Natural killer cell (primary cell): ENCODE measurements at regions not wholly inside any gene's neighbourhood (a gene's known extent, or its start where the extent isn't known, plus 50 kb on each side); places are given as distances from the start of the nearest gene placed in this dataset.

Source experiments
- ATAC-seq, 3 donors: fragments of 150-1000 bp in 2 of 3; fragments of 200-7000 bp in 1 of 3; cut with Tn5 transposase; 1 replicate in 1 of 3; 2 replicates in 2 of 3; pipeline ENCODE4 v1.10.0; 2021; ENCODE audit warnings: mild to moderate bottlenecking in 2 of 3, moderate library complexity in 2 of 3
- DNase-seq, 2 donors: peaks; one replicate each; pipeline versions ENCODE4 v3.0.0 to v3.0.0-alpha.2; 2013 to 2021; ENCODE audit warnings: mixed read lengths in 1 of 2
- H3K27ac ChIP-seq: one replicate; pipeline ENCODE4 v1.5.1; 2013; ENCODE audit warnings: mild to moderate bottlenecking, low read length
- H3K27me3 ChIP-seq: one replicate; pipeline ENCODE4 v1.6.1; 2013; ENCODE audit warnings: low read length; ENCODE audit not compliant: control insufficient read depth, insufficient read depth
- H3K36me3 ChIP-seq: one replicate; pipeline ENCODE4 v1.6.1; 2013; ENCODE audit warnings: low read length; ENCODE audit not compliant: control insufficient read depth, insufficient read depth
- H3K4me1 ChIP-seq: one replicate; pipeline ENCODE4 v1.6.1; 2013; ENCODE audit warnings: low read length; ENCODE audit not compliant: control insufficient read depth, insufficient read depth
- H3K4me3 ChIP-seq: one replicate; pipeline ENCODE4 v1.5.1; 2013; ENCODE audit warnings: low read length
- H3K9me3 ChIP-seq: one replicate; pipeline ENCODE4 v1.6.1; 2013; ENCODE audit warnings: low read length; ENCODE audit not compliant: control insufficient read depth, insufficient read depth
- H3K27ac Mint-ChIP-seq, 2 donors: one replicate each; pipeline ENCODE4 v1.8.0; 2022; ENCODE audit warnings: mild to moderate bottlenecking in 2 of 2, mixed read lengths in 2 of 2, moderate library complexity in 1 of 2
- H3K27me3 Mint-ChIP-seq, 2 donors: one replicate each; pipeline ENCODE4 v1.8.0; 2022; ENCODE audit warnings: low read depth in 2 of 2, mixed read lengths in 2 of 2
- H3K36me3 Mint-ChIP-seq: one replicate; pipeline ENCODE4 v1.8.0; 2022; ENCODE audit warnings: mixed read lengths
- H3K4me1 Mint-ChIP-seq, 2 donors: one replicate each; pipeline ENCODE4 v1.8.0; 2022; ENCODE audit warnings: mixed read lengths in 2 of 2
- H3K4me3 Mint-ChIP-seq: one replicate; pipeline ENCODE4 v1.8.0; 2022; ENCODE audit warnings: mild to moderate bottlenecking, moderate library complexity, mixed read lengths
- H3K9me3 Mint-ChIP-seq, 2 donors: one replicate each; pipeline ENCODE4 v1.8.0; 2022; ENCODE audit warnings: mixed read lengths in 2 of 2
- WGBS: methylation state at CpG from one replicate; pipeline ENCODE4 v1.1.7; 2013; ENCODE audit warnings: missing lambda C conversion rate; ENCODE audit not compliant: insufficient coverage; 5-methylcytosine and 5-hydroxymethylcytosine counted together
- intact Hi-C: fragments of 100-400 bp; cut with micrococcal nuclease; formaldehyde crosslinking; loops from one replicate; pipeline ENCODE4 v1.14.2; 2022
- TF ChIP-seq, protein P1 (sequence below): fragments of 200-600 bp; IDR thresholded peaks from one replicate; pipeline ENCODE4 v1.8.0; 2022; ENCODE audit warnings: antibody characterized with exemption

DNA sequence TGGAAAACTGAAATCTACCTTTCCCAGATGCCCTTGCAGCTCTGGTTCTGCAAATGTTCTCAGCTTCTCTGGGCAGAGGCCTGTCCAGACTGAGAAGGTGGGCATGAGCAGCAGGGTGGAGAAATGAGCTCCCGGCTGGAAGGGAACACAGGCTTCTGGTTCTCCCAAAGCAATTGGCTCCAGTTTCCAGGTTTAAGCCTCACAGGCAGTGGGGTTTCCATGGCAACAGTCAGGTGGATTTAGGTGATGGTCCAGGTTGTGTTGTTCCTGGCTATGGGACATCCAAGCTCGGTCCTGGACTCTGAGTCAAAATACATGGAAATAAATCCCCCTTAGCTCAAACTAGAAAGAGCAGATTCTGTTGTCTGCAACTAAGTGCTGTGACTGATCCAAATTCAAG lies 94.6 kb upstream of the IQSEC1 start:
- peaks cover 0 to 2% of the 10 kb centered on the region in 2 donors for H3K27me3 Mint-ChIP-seq
- DNase-seq (no peak), ATAC-seq (no peak)
- H3K4me3 Mint-ChIP-seq, result no peak overlapping the region
- intact Hi-C loops, result no loop called here
- Histone ChIP-seq H3K9me3 (no peaks in the 10 kb centered on the region), H3K27me3 (no peaks in the 10 kb centered on the region), H3K4me1 (no peaks in the 10 kb centered on the region), H3K36me3 (no peaks in the 10 kb centered on the region), H3K4me3 (no peak overlapping the region), H3K27ac (no peak overlapping the region)
- no peaks in the 10 kb centered on the region for H3K36me3 Mint-ChIP-seq
- no peaks in the 10 kb centered on the region for H3K4me1 Mint-ChIP-seq
- H3K27ac Mint-ChIP-seq, result no peak overlapping the region
- 86% methylated on average over 2 of the region's 2 CpGs for WGBS
- TF ChIP-seq, protein P1, sequence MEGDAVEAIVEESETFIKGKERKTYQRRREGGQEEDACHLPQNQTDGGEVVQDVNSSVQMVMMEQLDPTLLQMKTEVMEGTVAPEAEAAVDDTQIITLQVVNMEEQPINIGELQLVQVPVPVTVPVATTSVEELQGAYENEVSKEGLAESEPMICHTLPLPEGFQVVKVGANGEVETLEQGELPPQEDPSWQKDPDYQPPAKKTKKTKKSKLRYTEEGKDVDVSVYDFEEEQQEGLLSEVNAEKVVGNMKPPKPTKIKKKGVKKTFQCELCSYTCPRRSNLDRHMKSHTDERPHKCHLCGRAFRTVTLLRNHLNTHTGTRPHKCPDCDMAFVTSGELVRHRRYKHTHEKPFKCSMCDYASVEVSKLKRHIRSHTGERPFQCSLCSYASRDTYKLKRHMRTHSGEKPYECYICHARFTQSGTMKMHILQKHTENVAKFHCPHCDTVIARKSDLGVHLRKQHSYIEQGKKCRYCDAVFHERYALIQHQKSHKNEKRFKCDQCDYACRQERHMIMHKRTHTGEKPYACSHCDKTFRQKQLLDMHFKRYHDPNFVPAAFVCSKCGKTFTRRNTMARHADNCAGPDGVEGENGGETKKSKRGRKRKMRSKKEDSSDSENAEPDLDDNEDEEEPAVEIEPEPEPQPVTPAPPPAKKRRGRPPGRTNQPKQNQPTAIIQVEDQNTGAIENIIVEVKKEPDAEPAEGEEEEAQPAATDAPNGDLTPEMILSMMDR, result no peak
- H3K9me3 Mint-ChIP-seq, result no peaks in the 10 kb centered on the region

DNA sequence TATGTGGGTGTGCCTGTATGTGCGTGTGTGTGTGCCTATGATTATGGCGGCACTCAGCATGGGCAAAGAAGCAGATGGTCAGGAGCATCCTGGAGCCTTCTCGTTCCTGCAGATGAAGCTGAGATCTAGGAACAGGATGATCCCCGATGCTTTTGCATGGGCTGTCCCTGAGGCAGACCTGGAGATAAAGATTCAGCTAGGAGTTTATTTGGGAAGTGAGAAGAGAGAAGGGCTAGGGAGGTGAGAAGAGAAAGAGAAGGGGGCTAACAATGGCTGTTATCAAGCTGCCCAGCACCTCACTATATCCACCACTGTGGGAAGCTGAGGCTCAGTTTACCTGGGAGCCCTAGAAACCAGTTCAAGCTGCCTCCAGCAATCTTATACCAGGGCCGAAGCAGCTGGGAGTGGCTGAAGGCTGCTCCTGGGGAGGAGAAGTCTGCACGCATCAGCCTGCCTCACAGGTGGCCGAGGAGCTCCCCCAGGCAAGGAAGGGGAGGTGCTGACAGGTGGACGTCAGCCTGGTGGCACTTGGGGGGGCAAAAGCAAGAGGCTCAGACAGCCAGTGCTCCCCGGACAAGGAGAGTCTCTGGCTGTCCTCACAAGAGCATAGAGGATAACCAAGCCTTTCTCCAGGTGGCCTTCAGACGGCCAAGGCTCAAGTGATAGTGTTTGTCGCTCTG lies 94.0 kb upstream of the IQSEC1 start:
- intact Hi-C loops, result no loop called here
- TF ChIP-seq, protein P1, result no peak
- no peak for ATAC-seq
- Histone ChIP-seq H3K36me3 (no peaks in the 10 kb centered on the region), H3K27me3 (no peaks in the 10 kb centered on the region), H3K4me3 (no peak overlapping the region), H3K4me1 (no peaks in the 10 kb centered on the region), H3K27ac (no peak overlapping the region), H3K9me3 (no peaks in the 10 kb centered on the region)
- no peak for DNase-seq
- WGBS, result 87% methylated on average over 11 of the region's 11 CpGs
- H3K4me1 Mint-ChIP-seq, result no peaks in the 10 kb centered on the region
- no peak overlapping the region for H3K27ac Mint-ChIP-seq
- H3K36me3 Mint-ChIP-seq, result no peaks in the 10 kb centered on the region
- no peak overlapping the region for H3K4me3 Mint-ChIP-seq
- H3K9me3 Mint-ChIP-seq, result no peaks in the 10 kb centered on the region
- peaks cover 0 to 2% of the 10 kb centered on the region in 2 donors for H3K27me3 Mint-ChIP-seq

DNA sequence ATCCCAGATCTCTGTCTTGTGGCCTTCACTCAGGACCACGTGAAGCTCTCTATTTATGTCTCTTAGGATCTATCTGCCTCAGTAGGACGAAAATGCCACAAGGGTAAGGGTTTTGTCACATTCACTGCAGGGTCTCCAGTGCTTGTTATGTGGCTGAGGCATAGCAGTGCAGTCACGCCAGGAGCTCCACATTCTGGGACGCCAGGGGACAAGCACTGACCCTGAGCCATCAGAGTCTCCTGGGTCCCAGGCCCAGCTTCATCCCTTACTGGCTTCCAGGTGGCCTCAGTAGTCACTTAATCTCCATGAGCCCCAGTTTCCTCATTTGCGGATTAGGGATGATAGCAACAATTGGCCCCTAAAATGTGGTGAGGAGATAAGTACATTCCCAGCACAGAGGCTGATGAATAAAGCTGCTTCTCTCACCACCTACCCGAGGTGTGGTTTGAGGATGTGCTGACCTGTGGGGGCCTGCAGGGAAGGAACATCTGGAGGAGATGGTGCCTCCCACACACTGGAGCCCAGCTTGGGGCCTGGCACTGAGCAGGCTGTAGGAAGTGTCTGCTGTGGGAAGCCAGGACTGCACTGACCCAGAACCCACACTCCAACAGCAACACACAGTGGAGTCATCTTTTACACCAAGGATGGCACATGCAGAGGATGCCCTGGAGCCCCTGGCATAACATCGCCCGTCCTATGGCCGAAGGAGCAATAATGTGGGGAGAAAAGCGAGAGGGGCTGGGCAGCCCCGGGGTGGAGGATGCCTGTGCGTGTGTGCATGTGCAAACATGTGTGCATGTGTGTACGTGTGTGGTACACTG lies 93.2 kb upstream of the IQSEC1 start:
- Histone ChIP-seq H3K9me3 (no peaks in the 10 kb centered on the region), H3K4me3 (no peak overlapping the region), H3K36me3 (no peaks in the 10 kb centered on the region), H3K4me1 (no peaks in the 10 kb centered on the region), H3K27me3 (no peaks in the 10 kb centered on the region), H3K27ac (no peak overlapping the region)
- Mint-ChIP-seq H3K4me1 (no peaks in the 10 kb centered on the region), H3K4me3 (no peak overlapping the region), H3K27me3 (peaks cover 0 to 2% of the 10 kb centered on the region in 2 donors), H3K36me3 (no peaks in the 10 kb centered on the region), H3K27ac (no peak overlapping the region), H3K9me3 (no peaks in the 10 kb centered on the region)
- DNase-seq (no peak), ATAC-seq (no peak)
- TF ChIP-seq, protein P1, result no peak
- intact Hi-C loops, result no loop called here
- WGBS, result 88% methylated on average over 12 of the region's 13 CpGs
